SK-N-SH treated with all-trans-retinoic acid at 6 μM for 48 hours (cell line): ENCODE measurements at regions not wholly inside any gene's neighbourhood (a gene's known extent, or its start where the extent isn't known, plus 50 kb on each side); places are given as distances from the start of the nearest gene placed in this dataset.

Experiments used
- ARNTL ChIP-seq: fragments of 450-650 bp; formaldehyde crosslinking; IDR thresholded peaks from 2 replicates; pipeline ENCODE4 v1.5.0; 2020; ENCODE audit warnings: low read depth, mild to moderate bottlenecking, moderate library complexity, borderline replicate concordance
- CSDC2 ChIP-seq: fragments of 250-450 bp; sonication (Bioruptor Pico); IDR thresholded peaks from 2 replicates; pipeline ENCODE4 v1.5.0; 2020; ENCODE audit warnings: mild to moderate bottlenecking, moderate library complexity
- ESRRG ChIP-seq: fragments of 250-450 bp; sonication (Bioruptor Pico); IDR thresholded peaks from 2 replicates; pipeline ENCODE4 v1.6.1; 2021; ENCODE audit warnings: mild to moderate bottlenecking
- OSR1 ChIP-seq: fragments of 250-450 bp; sonication (Bioruptor Pico); IDR thresholded peaks from 2 replicates; pipeline ENCODE4 v1.8.0; 2022; ENCODE audit warnings: moderate library complexity, mild to moderate bottlenecking, inconsistent platforms
- RARB ChIP-seq: fragments of 250-450 bp; sonication (Bioruptor Pico); IDR thresholded peaks from 2 replicates; pipeline ENCODE4 v1.8.0; 2021; ENCODE audit warnings: mild to moderate bottlenecking, moderate library complexity
- ZFP3 ChIP-seq: fragments of 250-450 bp; sonication (Bioruptor Pico); IDR thresholded peaks from 2 replicates; pipeline ENCODE4 v1.5.0; 2020; ENCODE audit warnings: mild to moderate bottlenecking, moderate library complexity
- ZFP30 ChIP-seq: fragments of 450-650 bp; formaldehyde crosslinking; IDR thresholded peaks from 2 replicates; pipeline ENCODE4 v1.5.0; 2022; ENCODE audit warnings: mild to moderate bottlenecking, moderate library complexity
- TF ChIP-seq, protein P1 (sequence below): fragments of 250-450 bp; sonication (Bioruptor Pico); IDR thresholded peaks from 2 replicates; pipeline ENCODE4 v1.8.0; 2020; ENCODE audit warnings: mild to moderate bottlenecking, moderate library complexity, borderline replicate concordance
- TF ChIP-seq, protein P2 (sequence below): fragments of 250-450 bp; sonication (Bioruptor Pico); IDR thresholded peaks from 2 replicates; pipeline ENCODE4 v1.5.1; 2021; ENCODE audit warnings: mild to moderate bottlenecking, moderate library complexity

DNA sequence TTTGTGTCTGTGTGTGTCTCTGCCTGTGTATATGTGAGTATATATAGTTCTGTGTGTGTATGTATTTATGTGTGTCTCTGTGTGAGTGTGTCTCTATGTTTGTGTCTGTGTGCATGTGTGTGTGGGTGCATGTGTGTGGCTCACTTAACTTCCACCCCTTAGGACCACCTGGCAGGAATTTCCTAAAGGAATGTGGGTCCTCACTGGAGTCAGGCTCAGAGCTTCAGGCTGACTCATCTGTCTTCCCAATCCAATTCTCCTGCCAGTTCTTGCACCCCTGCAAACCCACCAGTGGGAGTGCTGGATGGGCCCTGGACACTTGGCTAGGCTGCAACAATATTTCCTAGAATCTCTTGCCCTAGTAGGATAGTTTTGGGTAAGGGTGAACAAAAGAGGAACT, 70.2 kb upstream of the GRB10 start:
- TF ChIP-seq, protein P1, sequence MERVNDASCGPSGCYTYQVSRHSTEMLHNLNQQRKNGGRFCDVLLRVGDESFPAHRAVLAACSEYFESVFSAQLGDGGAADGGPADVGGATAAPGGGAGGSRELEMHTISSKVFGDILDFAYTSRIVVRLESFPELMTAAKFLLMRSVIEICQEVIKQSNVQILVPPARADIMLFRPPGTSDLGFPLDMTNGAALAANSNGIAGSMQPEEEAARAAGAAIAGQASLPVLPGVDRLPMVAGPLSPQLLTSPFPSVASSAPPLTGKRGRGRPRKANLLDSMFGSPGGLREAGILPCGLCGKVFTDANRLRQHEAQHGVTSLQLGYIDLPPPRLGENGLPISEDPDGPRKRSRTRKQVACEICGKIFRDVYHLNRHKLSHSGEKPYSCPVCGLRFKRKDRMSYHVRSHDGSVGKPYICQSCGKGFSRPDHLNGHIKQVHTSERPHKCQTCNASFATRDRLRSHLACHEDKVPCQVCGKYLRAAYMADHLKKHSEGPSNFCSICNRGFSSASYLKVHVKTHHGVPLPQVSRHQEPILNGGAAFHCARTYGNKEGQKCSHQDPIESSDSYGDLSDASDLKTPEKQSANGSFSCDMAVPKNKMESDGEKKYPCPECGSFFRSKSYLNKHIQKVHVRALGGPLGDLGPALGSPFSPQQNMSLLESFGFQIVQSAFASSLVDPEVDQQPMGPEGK (CRISPR knock-in tag) = no peak
- TF ChIP-seq OSR1 = no peak
- TF ChIP-seq ZFP3 (CRISPR knock-in tag) = no peak
- no peak for TF ChIP-seq ARNTL (CRISPR knock-in tag)
- TF ChIP-seq RARB = no peak
- TF ChIP-seq, protein P2, sequence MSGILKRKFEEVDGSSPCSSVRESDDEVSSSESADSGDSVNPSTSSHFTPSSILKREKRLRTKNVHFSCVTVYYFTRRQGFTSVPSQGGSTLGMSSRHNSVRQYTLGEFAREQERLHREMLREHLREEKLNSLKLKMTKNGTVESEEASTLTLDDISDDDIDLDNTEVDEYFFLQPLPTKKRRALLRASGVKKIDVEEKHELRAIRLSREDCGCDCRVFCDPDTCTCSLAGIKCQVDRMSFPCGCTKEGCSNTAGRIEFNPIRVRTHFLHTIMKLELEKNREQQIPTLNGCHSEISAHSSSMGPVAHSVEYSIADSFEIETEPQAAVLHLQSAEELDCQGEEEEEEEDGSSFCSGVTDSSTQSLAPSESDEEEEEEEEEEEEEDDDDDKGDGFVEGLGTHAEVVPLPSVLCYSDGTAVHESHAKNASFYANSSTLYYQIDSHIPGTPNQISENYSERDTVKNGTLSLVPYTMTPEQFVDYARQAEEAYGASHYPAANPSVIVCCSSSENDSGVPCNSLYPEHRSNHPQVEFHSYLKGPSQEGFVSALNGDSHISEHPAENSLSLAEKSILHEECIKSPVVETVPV (CRISPR knock-in tag) = no peak
- no peak for TF ChIP-seq ESRRG (CRISPR knock-in tag)
- TF ChIP-seq ZFP30 = no peak
- TF ChIP-seq CSDC2 (CRISPR knock-in tag) = no peak
